ENCODE measurements at regions not wholly inside any gene's neighbourhood (a gene's known extent, or its start where the extent isn't known, plus 50 kb on each side); places are given as distances from the start of the nearest gene placed in this dataset.

DNA sequence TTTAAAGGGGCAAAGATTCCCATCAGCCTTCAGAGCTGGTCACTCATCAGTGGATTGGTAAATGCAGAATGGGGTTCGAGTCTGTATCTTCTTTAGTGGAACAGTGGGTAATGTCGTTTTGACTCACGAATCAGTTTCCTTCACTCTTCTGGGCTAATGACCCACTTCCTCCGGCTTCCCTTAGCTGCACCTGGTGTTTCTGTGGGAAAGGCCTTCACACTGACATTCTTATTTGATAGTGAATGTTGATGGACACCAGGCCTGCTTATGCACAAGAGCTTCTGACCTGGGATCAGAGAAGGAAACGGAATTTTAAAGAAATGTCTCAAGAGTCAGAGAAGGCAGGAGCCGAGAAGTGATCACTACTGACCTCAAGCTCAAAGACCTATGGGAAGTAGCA lies 272.0 kb upstream of the SULF2 start:
- peaks cover 5% of the 10 kb centered on the region for H3K4me1 ChIP-seq (ENCODE audit: insufficient read depth, low read length, poor library complexity, severe bottlenecking)
- H3K27ac ChIP-seq (ENCODE audit: low read depth, low read length, poor library complexity, severe bottlenecking): no peak overlapping the region
- H3K36me3 ChIP-seq (ENCODE audit: insufficient read depth, low read length, poor library complexity, severe bottlenecking): no peaks in the 10 kb centered on the region
- H3K27me3 ChIP-seq (replicated peaks; ENCODE audit: insufficient read depth, low read depth, low read length, poor library complexity): no peaks in the 10 kb centered on the region
- DNase-seq (ENCODE audit: low spot score): no peak
- BruUV-seq (replicated peaks): no TSS peak
- TF ChIP-seq, protein P1, sequence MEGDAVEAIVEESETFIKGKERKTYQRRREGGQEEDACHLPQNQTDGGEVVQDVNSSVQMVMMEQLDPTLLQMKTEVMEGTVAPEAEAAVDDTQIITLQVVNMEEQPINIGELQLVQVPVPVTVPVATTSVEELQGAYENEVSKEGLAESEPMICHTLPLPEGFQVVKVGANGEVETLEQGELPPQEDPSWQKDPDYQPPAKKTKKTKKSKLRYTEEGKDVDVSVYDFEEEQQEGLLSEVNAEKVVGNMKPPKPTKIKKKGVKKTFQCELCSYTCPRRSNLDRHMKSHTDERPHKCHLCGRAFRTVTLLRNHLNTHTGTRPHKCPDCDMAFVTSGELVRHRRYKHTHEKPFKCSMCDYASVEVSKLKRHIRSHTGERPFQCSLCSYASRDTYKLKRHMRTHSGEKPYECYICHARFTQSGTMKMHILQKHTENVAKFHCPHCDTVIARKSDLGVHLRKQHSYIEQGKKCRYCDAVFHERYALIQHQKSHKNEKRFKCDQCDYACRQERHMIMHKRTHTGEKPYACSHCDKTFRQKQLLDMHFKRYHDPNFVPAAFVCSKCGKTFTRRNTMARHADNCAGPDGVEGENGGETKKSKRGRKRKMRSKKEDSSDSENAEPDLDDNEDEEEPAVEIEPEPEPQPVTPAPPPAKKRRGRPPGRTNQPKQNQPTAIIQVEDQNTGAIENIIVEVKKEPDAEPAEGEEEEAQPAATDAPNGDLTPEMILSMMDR (conservative IDR thresholded peaks at IDR 0.05; ENCODE audit: low read depth, low read length): no peak
- no peak for TF ChIP-seq EZH2 (IDR thresholded peaks at IDR 0.05; ENCODE audit: borderline replicate concordance, low read depth, low read length, poor library complexity, severe bottlenecking)
- no peak overlapping the region for H3K4me3 ChIP-seq (ENCODE audit: low read depth, low read length, poor library complexity, severe bottlenecking)
- CTCF ChIA-PET: no interaction called here
- intact Hi-C loops (cut with micrococcal nuclease; ENCODE audit: unreplicated experiment): no loop called here
- H3K9me3 ChIP-seq (ENCODE audit: low read depth, low read length, poor library complexity, severe bottlenecking): no peaks in the 10 kb centered on the region
- POLR2A ChIA-PET (ENCODE audit: low non-redundant PET): no interaction called here

DNA sequence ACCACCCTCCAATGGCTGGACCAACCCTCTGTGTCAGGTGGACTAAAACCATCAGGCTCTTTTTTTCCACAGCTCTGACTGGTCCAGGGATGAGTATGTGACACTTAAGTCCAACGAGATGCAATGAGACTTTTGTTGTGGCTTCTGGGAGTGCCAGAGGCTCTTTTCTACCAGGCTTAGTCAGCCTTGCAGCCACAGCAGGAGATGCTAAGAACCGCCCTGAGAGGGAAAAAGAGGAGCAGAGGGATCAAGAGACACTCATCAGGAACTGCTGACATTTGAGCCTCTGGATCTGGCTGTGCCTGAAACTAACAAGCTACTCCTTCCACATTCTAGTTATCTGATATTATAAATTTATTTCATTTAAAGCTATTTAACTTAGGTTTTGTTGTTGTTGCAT lies 270.9 kb upstream of the SULF2 start:
- TF ChIP-seq, protein P1 (conservative IDR thresholded peaks at IDR 0.05; ENCODE audit: low read depth, low read length): no peak
- no peak for TF ChIP-seq EZH2 (IDR thresholded peaks at IDR 0.05; ENCODE audit: borderline replicate concordance, low read depth, low read length, poor library complexity, severe bottlenecking)
- Histone ChIP-seq H3K9me3 (ENCODE audit: low read depth, low read length, poor library complexity, severe bottlenecking) (no peaks in the 10 kb centered on the region), H3K27me3 (replicated peaks; ENCODE audit: insufficient read depth, low read depth, low read length, poor library complexity) (no peaks in the 10 kb centered on the region), H3K4me3 (ENCODE audit: low read depth, low read length, poor library complexity, severe bottlenecking) (no peak overlapping the region), H3K4me1 (ENCODE audit: insufficient read depth, low read length, poor library complexity, severe bottlenecking) (peaks cover 15% of the 10 kb centered on the region), H3K27ac (ENCODE audit: low read depth, low read length, poor library complexity, severe bottlenecking) (no peak overlapping the region), H3K36me3 (ENCODE audit: insufficient read depth, low read length, poor library complexity, severe bottlenecking) (no peaks in the 10 kb centered on the region)
- ChIA-PET POLR2A (ENCODE audit: low non-redundant PET) (no interaction called here), CTCF (no interaction called here)
- BruUV-seq (replicated peaks): no TSS peak
- DNase-seq (ENCODE audit: low spot score): peak; percentile 4
- intact Hi-C loops (cut with micrococcal nuclease; ENCODE audit: unreplicated experiment): no loop called here

DNA sequence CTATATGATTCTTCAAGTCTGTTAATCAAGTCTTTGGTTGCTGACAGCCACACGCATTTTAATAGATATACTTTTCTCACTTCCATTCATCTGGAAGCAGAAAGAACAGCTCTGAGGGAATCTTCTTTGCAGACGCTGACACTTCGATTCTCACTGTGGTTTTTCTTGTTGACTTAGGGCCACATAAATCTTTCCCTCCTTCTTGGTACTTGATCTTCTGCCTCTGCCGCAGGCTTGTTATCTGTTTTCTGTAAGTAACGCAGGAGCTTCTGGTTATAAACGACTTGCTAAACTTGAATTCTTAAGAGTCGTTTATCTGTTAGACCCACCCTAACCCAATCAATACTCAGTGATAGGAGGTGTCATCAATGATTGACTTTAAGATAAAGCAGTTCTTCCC lies 268.8 kb upstream of the SULF2 start:
- no peak for DNase-seq (ENCODE audit: low spot score)
- intact Hi-C loops (cut with micrococcal nuclease; ENCODE audit: unreplicated experiment): no loop called here
- POLR2A ChIA-PET (ENCODE audit: low non-redundant PET): no interaction called here
- Histone ChIP-seq H3K4me3 (ENCODE audit: low read depth, low read length, poor library complexity, severe bottlenecking) (no peak overlapping the region), H3K27me3 (replicated peaks; ENCODE audit: insufficient read depth, low read depth, low read length, poor library complexity) (no peaks in the 10 kb centered on the region), H3K4me1 (ENCODE audit: insufficient read depth, low read length, poor library complexity, severe bottlenecking) (peaks cover 15% of the 10 kb centered on the region), H3K9me3 (ENCODE audit: low read depth, low read length, poor library complexity, severe bottlenecking) (no peaks in the 10 kb centered on the region), H3K27ac (ENCODE audit: low read depth, low read length, poor library complexity, severe bottlenecking) (no peak overlapping the region), H3K36me3 (ENCODE audit: insufficient read depth, low read length, poor library complexity, severe bottlenecking) (no peaks in the 10 kb centered on the region)
- TF ChIP-seq, protein P1 (conservative IDR thresholded peaks at IDR 0.05; ENCODE audit: low read depth, low read length): no peak
- TF ChIP-seq EZH2 (IDR thresholded peaks at IDR 0.05; ENCODE audit: borderline replicate concordance, low read depth, low read length, poor library complexity, severe bottlenecking): no peak
- CTCF ChIA-PET: no interaction called here
- BruUV-seq (replicated peaks): no TSS peak

All from A673 (cell line).